Fibroblast of villous mesenchyme (primary cell): ENCODE measurements at regions not wholly inside any gene's neighbourhood (a gene's known extent, or its start where the extent isn't known, plus 50 kb on each side); places are given as distances from the start of the nearest gene placed in this dataset.

Source experiments
- DNase-seq: peaks from one replicate; pipeline ENCODE4 v3.0.0-alpha.2; 2010; ENCODE audit warnings: low read depth
- H3K4me3 ChIP-seq: 2 replicates; pipeline ENCODE4 v1.5.1; 2011; ENCODE audit warnings: low read depth, mild to moderate bottlenecking, low read length
- CTCF ChIP-seq: IDR thresholded peaks from 2 replicates; pipeline ENCODE4 v1.5.1; 2012; ENCODE audit warnings: low read depth, mild to moderate bottlenecking, low read length; ENCODE audit not compliant: insufficient read depth

DNA sequence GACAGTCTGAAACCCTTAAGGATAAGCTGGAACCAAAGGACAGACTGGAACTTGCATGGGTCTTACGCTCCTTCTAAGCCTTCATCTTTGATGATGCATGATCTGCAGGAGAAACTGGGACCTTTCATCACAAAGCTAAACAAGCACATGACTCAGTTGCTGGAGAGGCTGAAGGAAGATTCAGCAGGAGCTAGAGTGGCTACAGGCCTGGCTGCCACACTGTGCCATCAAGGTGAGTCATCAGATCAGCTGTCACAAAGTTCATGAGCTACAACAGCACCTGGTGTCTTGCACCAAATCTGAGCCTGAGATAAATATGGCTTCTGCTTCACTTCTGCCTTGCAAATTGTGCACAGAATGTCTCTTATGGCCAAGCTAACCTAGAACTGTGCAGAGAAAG is 95.5 kb upstream of the MARK1 start:
- no peak for DNase-seq
- H3K4me3 ChIP-seq, result no peak overlapping the region
- no peak for TF ChIP-seq CTCF

GRCh38 chr1:220431554-220432239 is 96.2 kb upstream of the MARK1 start:
- no peak for TF ChIP-seq CTCF
- H3K4me3 ChIP-seq, result no peak overlapping the region
- no peak for DNase-seq

DNA sequence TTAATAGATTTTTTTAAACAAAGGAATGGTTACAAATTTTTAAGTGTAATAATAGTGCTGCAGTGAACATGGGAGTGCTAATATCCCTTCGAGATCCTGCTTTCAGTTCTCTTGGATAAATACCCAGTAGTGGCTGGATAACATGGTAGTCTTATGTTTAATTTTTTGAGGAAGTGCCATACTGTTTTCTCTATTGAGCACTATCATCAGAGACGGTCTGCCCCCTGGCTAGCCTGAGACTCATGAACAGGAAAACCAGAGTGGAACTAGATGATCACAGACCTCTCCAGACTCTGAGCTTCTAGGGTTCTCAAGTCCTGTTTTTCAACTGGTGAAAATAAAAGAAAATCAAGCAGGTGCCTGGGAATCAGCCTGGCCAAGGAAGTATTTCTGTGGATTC is 97.3 kb upstream of the MARK1 start:
- no peak overlapping the region for H3K4me3 ChIP-seq
- DNase-seq, result no peak
- TF ChIP-seq CTCF, result no peak

- DNase-seq, result no peak
- TF ChIP-seq CTCF, result no peak
- H3K4me3 ChIP-seq, result no peak overlapping the region
Observed at GRCh38 chr1:220430059-220430458, 97.9 kb upstream of the MARK1 start.

DNA sequence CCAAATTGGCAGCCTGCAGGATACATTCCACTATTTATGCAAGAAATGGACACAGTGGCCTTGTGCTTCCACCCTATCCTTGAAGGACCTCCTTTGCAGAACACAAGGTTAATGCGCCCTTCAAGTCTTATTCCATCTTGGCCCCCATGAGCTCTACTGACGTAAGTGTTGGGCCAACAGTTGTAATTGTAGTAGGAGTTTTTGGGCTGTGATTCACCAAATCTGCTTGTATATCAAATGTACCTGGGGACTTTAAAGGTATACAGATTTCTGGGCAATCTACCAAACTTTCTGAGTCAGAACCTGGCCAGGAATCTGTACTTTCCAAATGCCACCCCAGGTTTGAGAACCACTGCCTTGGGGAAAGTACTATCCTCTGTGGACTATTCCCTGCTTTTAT is 100.9 kb upstream of the MARK1 start:
- H3K4me3 ChIP-seq, result no peak overlapping the region
- no peak for DNase-seq
- no peak for TF ChIP-seq CTCF

DNA sequence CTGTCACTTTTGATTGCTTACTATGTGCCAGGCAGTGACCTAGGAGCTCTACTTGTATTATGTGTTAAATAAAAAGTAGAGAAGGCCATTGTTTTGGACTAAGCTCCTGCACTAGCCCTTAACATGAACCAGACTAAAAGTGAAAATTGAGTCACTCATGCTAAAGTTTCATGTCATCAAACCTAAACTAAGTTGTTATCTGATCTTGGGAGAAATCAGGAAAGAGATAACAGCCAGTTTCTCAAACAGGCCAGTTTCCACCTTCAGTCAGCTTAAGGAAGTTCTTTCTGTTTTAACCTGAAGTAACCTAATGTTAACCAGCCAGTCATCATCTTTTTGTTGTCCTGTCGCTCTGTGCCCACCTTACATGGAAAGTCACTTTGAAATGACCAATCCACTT is 102.1 kb upstream of the MARK1 start:
- no peak for TF ChIP-seq CTCF
- DNase-seq, result no peak
- H3K4me3 ChIP-seq, result no peak overlapping the region

- no peak for DNase-seq
- H3K4me3 ChIP-seq, result no peak overlapping the region
- TF ChIP-seq CTCF, result no peak
Observed at GRCh38 chr1:220421508-220421907, 106.4 kb upstream of the MARK1 start.
